ENCODE measurements at regions not wholly inside any gene's neighbourhood (a gene's known extent, or its start where the extent isn't known, plus 50 kb on each side); places are given as distances from the start of the nearest gene placed in this dataset.

DNA sequence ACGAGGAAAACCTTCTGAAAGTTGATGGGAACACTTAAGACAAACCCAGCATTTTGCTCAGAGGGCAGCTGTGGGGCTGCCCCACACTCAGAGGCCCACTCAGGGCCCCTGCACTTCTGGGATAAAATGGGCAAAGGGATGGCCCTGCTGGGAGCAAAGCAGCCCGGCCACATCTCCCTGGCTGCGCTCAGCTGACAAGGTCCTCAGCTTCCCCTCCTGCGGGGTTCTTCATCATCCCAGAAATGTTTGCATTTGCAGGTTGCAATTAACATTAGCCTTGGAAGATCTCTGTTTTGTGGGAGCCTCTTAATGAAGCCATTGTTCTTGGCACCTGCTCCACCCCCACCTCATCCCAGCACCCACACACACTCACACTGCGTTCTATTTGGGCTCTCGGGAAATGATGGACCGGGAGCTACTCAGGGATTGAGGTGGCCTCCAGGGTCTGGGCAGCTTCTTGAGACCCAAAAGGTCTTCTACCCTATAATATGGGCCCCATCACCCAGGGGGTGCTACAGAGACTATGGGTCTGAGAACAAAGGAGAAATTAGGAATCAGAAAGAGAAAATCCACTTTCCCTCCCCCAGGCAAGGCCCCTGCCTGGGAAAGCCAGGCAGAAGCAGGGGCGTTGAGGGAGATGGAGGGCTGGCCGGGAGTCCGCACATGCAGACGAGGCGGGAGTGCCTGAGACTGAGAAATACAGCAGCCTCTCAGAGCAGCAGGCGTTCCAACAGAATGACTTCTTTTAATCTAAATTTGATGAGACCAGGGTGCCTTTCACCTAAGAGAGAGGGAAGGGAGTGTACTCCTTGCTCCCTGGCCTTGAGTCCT, 53.7 kb upstream of the RPL38 start:
- DNase-seq: no peak

- no peak for DNase-seq
Measured at GRCh38 chr17:74150428-74151025, 53.0 kb upstream of the RPL38 start.

- DNase-seq: no peak
Measured at GRCh38 chr17:74151551-74152315, 51.7 kb upstream of the RPL38 start.

DNA sequence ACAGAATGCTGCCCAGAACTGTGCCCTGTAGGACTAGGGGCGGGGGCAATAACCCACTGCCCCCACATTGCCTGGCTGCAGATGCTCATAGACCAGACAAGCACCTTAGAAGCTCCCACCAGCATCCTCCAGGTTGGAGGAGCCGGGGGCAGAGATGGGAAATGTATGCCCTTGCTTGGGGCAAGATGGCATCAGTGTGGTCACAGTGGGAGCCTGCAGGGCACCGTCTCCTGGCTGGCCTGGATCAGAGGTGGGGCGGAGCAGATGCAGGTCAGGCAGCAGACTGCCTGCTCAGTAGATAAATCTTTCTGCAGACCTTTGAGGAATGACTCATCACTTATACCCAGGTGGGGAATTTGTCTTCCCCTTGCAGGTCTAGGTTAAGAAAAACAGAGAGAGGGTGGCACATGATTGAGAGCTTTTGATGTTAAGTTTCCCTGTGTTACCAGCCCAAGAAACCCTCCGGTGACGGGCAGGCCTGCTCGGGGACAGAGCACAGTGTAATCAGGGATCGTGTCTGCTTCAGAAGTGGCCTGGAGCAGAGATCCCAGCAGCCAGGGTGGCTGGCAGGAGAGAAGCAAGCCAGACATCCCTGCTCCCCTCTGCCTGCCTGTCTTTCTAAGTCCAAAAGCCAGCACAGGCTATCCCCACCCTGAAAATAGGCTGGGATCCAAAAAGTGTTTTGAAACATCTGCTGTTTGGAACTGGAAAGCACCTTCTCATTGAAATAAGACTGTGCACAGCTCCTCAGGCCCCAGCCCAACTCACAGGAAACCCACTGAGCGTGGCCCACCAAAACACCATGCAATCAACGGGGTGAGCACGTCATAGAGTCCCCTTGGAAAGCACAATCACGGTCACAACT, 50.7 kb upstream of the RPL38 start:
- DNase-seq: no peak

DNA sequence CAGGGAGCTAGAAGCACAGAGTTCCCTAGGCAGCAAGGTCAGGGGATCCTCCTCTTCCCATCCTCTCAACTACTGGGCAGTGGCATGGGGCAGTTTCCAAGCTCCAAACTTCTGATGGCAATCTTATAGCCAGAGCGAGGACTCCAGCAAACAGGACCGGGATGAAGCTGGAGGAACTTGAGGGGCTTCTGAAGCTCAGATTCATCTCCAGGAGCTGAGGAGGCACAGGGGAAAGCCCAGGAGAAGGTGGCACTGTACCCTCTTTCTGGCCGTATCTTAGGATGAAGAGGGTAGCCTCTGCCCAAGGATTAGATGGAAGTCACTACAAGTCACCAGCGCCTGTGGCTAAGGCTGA, 50.0 kb upstream of the RPL38 start:
- DNase-seq: no peak

Data from NCI-H2107 (cell line).